ENCODE measurements at regions not wholly inside any gene's neighbourhood (a gene's known extent, or its start where the extent isn't known, plus 50 kb on each side); places are given as distances from the start of the nearest gene placed in this dataset.

GRCh38 chr7:110027385-110027784, 1063.5 kb upstream of the LRRN3 start (continued):
- TF ChIP-seq CTCF (IDR thresholded peaks at IDR 0.05; ENCODE audit: low read depth, low read length, missing input control): no peak
- no peak for TF ChIP-seq YY1 (IDR thresholded peaks at IDR 0.05)

- H3K36me3 ChIP-seq (ENCODE audit: control insufficient read depth in 4 of 4, insufficient read depth in 3 of 4, low read depth in 1 of 4, low read length in 3 of 4): no peaks in the 10 kb centered on the region
- no peak overlapping the region for H3K27ac ChIP-seq (ENCODE audit: low read depth in 1 of 2, low read length in 2 of 2)
- no peaks in the 10 kb centered on the region for H3K9me3 ChIP-seq (ENCODE audit: control insufficient read depth in 4 of 4, low read length in 3 of 4)
- H3K4me1 ChIP-seq (ENCODE audit: control insufficient read depth in 4 of 4, insufficient read depth in 4 of 4, low read length in 3 of 4): no peaks in the 10 kb centered on the region
- 88% methylated on average over 1 of the region's 1 CpG for WGBS
- no peak overlapping the region for H3K4me3 ChIP-seq (ENCODE audit: low read depth in 1 of 3, low read length in 3 of 3)
- DNase-seq (ENCODE audit: low spot score): no peak
- no peaks in the 10 kb centered on the region for H3K27me3 ChIP-seq (ENCODE audit: control insufficient read depth in 4 of 4, insufficient read depth in 4 of 4, low read length in 3 of 4)
- TF ChIP-seq HNF4A (conservative IDR thresholded peaks at IDR 0.05) (no peak), CTCF (IDR thresholded peaks at IDR 0.05; ENCODE audit: low read depth, low read length, missing input control) (no peak), HNF4G (IDR thresholded peaks at IDR 0.05) (no peak), FOXA2 (IDR thresholded peaks at IDR 0.05) (no peak), TAF1 (conservative IDR thresholded peaks at IDR 0.05) (no peak), EGR1 (IDR thresholded peaks at IDR 0.05; ENCODE audit: low read depth in 2 of 2) (no peak), SP1 (IDR thresholded peaks at IDR 0.05) (no peak), NR2F2 (IDR thresholded peaks at IDR 0.05) (no peak)
- TF ChIP-seq, protein P1, sequence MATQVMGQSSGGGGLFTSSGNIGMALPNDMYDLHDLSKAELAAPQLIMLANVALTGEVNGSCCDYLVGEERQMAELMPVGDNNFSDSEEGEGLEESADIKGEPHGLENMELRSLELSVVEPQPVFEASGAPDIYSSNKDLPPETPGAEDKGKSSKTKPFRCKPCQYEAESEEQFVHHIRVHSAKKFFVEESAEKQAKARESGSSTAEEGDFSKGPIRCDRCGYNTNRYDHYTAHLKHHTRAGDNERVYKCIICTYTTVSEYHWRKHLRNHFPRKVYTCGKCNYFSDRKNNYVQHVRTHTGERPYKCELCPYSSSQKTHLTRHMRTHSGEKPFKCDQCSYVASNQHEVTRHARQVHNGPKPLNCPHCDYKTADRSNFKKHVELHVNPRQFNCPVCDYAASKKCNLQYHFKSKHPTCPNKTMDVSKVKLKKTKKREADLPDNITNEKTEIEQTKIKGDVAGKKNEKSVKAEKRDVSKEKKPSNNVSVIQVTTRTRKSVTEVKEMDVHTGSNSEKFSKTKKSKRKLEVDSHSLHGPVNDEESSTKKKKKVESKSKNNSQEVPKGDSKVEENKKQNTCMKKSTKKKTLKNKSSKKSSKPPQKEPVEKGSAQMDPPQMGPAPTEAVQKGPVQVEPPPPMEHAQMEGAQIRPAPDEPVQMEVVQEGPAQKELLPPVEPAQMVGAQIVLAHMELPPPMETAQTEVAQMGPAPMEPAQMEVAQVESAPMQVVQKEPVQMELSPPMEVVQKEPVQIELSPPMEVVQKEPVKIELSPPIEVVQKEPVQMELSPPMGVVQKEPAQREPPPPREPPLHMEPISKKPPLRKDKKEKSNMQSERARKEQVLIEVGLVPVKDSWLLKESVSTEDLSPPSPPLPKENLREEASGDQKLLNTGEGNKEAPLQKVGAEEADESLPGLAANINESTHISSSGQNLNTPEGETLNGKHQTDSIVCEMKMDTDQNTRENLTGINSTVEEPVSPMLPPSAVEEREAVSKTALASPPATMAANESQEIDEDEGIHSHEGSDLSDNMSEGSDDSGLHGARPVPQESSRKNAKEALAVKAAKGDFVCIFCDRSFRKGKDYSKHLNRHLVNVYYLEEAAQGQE (IDR thresholded peaks at IDR 0.05): no peak
- TF ChIP-seq, protein P2, sequence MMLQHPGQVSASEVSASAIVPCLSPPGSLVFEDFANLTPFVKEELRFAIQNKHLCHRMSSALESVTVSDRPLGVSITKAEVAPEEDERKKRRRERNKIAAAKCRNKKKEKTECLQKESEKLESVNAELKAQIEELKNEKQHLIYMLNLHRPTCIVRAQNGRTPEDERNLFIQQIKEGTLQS (IDR thresholded peaks at IDR 0.05): no peak
- no peak overlapping the region for H3K9ac ChIP-seq (ENCODE audit: low read depth in 1 of 2, low read length in 2 of 2)
Observed at GRCh38 chr7:110043519-110043918, 1047.4 kb upstream of the LRRN3 start.

DNA sequence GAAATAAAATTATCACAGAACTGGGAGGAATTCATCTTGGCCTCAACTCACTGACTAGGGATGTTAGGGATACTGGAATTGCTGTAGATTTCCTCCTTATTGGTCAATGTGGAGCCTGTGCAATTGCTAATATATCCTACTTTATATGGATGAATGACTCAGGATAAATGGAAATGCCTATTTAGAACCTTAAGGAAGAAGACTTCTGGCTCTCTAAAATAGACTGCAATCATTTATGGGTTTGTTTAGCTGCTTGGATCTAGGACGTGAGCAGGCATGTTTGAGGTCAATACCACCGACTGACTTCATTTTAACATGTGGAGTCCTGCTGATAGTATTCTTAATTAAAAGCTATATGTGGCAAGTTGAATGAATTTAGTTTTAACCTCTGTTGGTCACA, 1040.1 kb upstream of the LRRN3 start:
- no peak overlapping the region for H3K9ac ChIP-seq (ENCODE audit: low read depth in 1 of 2, low read length in 2 of 2)
- no peaks in the 10 kb centered on the region for H3K36me3 ChIP-seq (ENCODE audit: control insufficient read depth in 4 of 4, insufficient read depth in 3 of 4, low read depth in 1 of 4, low read length in 3 of 4)
- DNase-seq (ENCODE audit: low spot score): no peak
- H3K27me3 ChIP-seq (ENCODE audit: control insufficient read depth in 4 of 4, insufficient read depth in 4 of 4, low read length in 3 of 4): no peaks in the 10 kb centered on the region
- WGBS: 60% methylated on average over 2 of the region's 2 CpGs
- no peak overlapping the region for H3K27ac ChIP-seq (ENCODE audit: low read depth in 1 of 2, low read length in 2 of 2)
- H3K4me1 ChIP-seq (ENCODE audit: control insufficient read depth in 4 of 4, insufficient read depth in 4 of 4, low read length in 3 of 4): no peaks in the 10 kb centered on the region
- H3K9me3 ChIP-seq (ENCODE audit: control insufficient read depth in 4 of 4, low read length in 3 of 4): peaks cover 0 to 4% (median 0%) of the 10 kb centered on the region in 4 donors
- H3K4me3 ChIP-seq (ENCODE audit: low read depth in 1 of 3, low read length in 3 of 3): no peak overlapping the region
- TF ChIP-seq YY1 (IDR thresholded peaks at IDR 0.05) (no peak), FOXA1 (IDR thresholded peaks at IDR 0.05) (no peak), RXRA (IDR thresholded peaks at IDR 0.05) (no peak), NR2F2 (IDR thresholded peaks at IDR 0.05) (no peak), JUND (IDR thresholded peaks at IDR 0.05) (no peak), TAF1 (conservative IDR thresholded peaks at IDR 0.05) (no peak), GABPA (IDR thresholded peaks at IDR 0.05 in 1 of 2, conservative IDR thresholded peaks at IDR 0.05 in 1 of 2) (no peak), SP1 (IDR thresholded peaks at IDR 0.05) (no peak), EGR1 (IDR thresholded peaks at IDR 0.05; ENCODE audit: low read depth in 2 of 2) (no peak), HNF4A (conservative IDR thresholded peaks at IDR 0.05) (no peak), HNF4G (IDR thresholded peaks at IDR 0.05) (no peak)
- TF ChIP-seq, protein P3, sequence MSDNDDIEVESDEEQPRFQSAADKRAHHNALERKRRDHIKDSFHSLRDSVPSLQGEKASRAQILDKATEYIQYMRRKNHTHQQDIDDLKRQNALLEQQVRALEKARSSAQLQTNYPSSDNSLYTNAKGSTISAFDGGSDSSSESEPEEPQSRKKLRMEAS (IDR thresholded peaks at IDR 0.05): no peak
- TF ChIP-seq, protein P4, sequence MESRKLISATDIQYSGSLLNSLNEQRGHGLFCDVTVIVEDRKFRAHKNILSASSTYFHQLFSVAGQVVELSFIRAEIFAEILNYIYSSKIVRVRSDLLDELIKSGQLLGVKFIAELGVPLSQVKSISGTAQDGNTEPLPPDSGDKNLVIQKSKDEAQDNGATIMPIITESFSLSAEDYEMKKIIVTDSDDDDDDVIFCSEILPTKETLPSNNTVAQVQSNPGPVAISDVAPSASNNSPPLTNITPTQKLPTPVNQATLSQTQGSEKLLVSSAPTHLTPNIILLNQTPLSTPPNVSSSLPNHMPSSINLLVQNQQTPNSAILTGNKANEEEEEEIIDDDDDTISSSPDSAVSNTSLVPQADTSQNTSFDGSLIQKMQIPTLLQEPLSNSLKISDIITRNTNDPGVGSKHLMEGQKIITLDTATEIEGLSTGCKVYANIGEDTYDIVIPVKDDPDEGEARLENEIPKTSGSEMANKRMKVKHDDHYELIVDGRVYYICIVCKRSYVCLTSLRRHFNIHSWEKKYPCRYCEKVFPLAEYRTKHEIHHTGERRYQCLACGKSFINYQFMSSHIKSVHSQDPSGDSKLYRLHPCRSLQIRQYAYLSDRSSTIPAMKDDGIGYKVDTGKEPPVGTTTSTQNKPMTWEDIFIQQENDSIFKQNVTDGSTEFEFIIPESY (IDR thresholded peaks at IDR 0.05): no peak
- TF ChIP-seq, protein P2 (IDR thresholded peaks at IDR 0.05): no peak

Measured in liver (tissue), 8 donors.